ENCODE measurements at regions not wholly inside any gene's neighbourhood (a gene's known extent, or its start where the extent isn't known, plus 50 kb on each side); places are given as distances from the start of the nearest gene placed in this dataset.

DNA sequence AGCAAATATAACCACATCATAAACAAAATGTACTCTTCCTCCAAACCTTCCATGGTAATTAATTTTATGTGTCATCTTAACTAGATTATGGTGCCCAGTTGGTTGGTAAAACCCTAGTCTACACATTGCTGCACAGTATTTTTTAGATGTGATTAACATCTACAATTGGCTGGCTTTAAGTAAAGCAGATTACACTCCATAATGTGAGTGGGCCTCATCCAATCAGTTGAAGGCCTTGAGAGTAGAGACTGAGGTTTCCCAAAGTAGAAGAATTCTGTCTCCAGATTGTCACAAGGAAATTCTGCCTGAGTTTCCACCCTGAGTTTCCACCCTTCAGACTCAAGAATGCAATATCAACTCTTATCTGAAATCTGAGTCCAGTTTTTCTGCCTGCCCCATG is 128.4 kb upstream of the USP25 start:
- no peaks in the 10 kb centered on the region for H3K79me1 ChIP-seq (ENCODE audit: low read depth in 1 of 2, low read length in 2 of 2)
- DNase-seq (no peak), ATAC-seq (ENCODE audit: low read depth) (no peak)
- no peak overlapping the region for H4K91ac ChIP-seq (ENCODE audit: insufficient read depth, low read depth, low read length)
- H3K27ac ChIP-seq (ENCODE audit: insufficient read depth, low read length): no peak overlapping the region
- H3K9ac ChIP-seq (ENCODE audit: low read depth, low read length): no peak overlapping the region
- H3K23ac ChIP-seq (ENCODE audit: low read depth, low read length): no peak overlapping the region
- no peak overlapping the region for H2AK9ac ChIP-seq (replicated peaks; ENCODE audit: low read depth, low read length, poor library complexity)
- no peaks in the 10 kb centered on the region for H3K27me3 ChIP-seq (ENCODE audit: control insufficient read depth, insufficient read depth, low read length)
- ChIA-PET CTCF (no interaction called here), POLR2A (ENCODE audit: unreplicated experiment) (no interaction called here)
- no peak overlapping the region for H3K4me2 ChIP-seq (ENCODE audit: low read depth, low read length)
- H2BK15ac ChIP-seq (ENCODE audit: low read depth, low read length): no peak overlapping the region
- H2BK20ac ChIP-seq (ENCODE audit: low read depth, low read length): no peak overlapping the region
- H2BK120ac ChIP-seq (ENCODE audit: low read depth, low read length): no peak overlapping the region
- H3K56ac ChIP-seq (ENCODE audit: extremely low read depth, insufficient read depth, low read length): no peak overlapping the region
- H3K18ac ChIP-seq (ENCODE audit: low read depth, low read length): no peak overlapping the region
- dilution Hi-C loops (cut with HindIII; ENCODE audit: low sequenced_read_pairs, unreplicated experiment) (no loop called here), intact Hi-C loops (cut with micrococcal nuclease) (no loop called here), in situ Hi-C loops (cut with MboI; ENCODE audit: low sequenced_read_pairs) (no loop called here)
- H3K4me3 ChIP-seq (ENCODE audit: insufficient read depth, low read depth, low read length): no peak overlapping the region
- no peak overlapping the region for H2AK5ac ChIP-seq (ENCODE audit: low read depth, low read length)
- H4K5ac ChIP-seq (ENCODE audit: low read depth, low read length): no peak overlapping the region
- H2BK5ac ChIP-seq (ENCODE audit: low read depth, low read length, poor library complexity, severe bottlenecking): no peak overlapping the region
- H3K36me3 ChIP-seq (ENCODE audit: control insufficient read depth, insufficient read depth, low read length): no peaks in the 10 kb centered on the region
- TF ChIP-seq RCOR1 (IDR thresholded peaks at IDR 0.05; ENCODE audit: insufficient replicate concordance, low read length): no peak
- no peak for TF ChIP-seq FOS (IDR thresholded peaks at IDR 0.05; ENCODE audit: low read depth, low read length)
- TF ChIP-seq, protein P1, sequence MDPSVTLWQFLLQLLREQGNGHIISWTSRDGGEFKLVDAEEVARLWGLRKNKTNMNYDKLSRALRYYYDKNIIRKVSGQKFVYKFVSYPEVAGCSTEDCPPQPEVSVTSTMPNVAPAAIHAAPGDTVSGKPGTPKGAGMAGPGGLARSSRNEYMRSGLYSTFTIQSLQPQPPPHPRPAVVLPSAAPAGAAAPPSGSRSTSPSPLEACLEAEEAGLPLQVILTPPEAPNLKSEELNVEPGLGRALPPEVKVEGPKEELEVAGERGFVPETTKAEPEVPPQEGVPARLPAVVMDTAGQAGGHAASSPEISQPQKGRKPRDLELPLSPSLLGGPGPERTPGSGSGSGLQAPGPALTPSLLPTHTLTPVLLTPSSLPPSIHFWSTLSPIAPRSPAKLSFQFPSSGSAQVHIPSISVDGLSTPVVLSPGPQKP (IDR thresholded peaks at IDR 0.05; ENCODE audit: borderline replicate concordance, low read depth, low read length): no peak
- TF ChIP-seq BHLHE40 (IDR thresholded peaks at IDR 0.05; ENCODE audit: low read depth, low read length): no peak
- TF ChIP-seq CHD1 (IDR thresholded peaks at IDR 0.05; ENCODE audit: low read depth, low read length): no peak
- TF ChIP-seq SMC3 (IDR thresholded peaks at IDR 0.05; ENCODE audit: low read depth, low read length): no peak
- no peak for TF ChIP-seq CTCF (conservative IDR thresholded peaks at IDR 0.05; ENCODE audit: low read depth, low read length)
- no peak for TF ChIP-seq CEBPB (IDR thresholded peaks at IDR 0.05; ENCODE audit: low read depth, low read length)
- TF ChIP-seq RFX5 (IDR thresholded peaks at IDR 0.05; ENCODE audit: low read depth, low read length): no peak
- no peak for TF ChIP-seq NFE2L2 (IDR thresholded peaks at IDR 0.05; ENCODE audit: low read depth, low read length)
- TF ChIP-seq MXI1 (IDR thresholded peaks at IDR 0.05; ENCODE audit: borderline replicate concordance, low read depth, low read length): no peak
- no peak for TF ChIP-seq RAD21 (IDR thresholded peaks at IDR 0.05; ENCODE audit: low read length)
- TF ChIP-seq MAZ (IDR thresholded peaks at IDR 0.05; ENCODE audit: borderline replicate concordance, low read depth, low read length): no peak
- TF ChIP-seq MAFK (IDR thresholded peaks at IDR 0.05; ENCODE audit: low read depth, low read length): no peak
- TF ChIP-seq POLR2A (IDR thresholded peaks at IDR 0.05; ENCODE audit: low read depth, low read length): no peak
- TF ChIP-seq, protein P2, sequence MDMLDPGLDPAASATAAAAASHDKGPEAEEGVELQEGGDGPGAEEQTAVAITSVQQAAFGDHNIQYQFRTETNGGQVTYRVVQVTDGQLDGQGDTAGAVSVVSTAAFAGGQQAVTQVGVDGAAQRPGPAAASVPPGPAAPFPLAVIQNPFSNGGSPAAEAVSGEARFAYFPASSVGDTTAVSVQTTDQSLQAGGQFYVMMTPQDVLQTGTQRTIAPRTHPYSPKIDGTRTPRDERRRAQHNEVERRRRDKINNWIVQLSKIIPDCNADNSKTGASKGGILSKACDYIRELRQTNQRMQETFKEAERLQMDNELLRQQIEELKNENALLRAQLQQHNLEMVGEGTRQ (IDR thresholded peaks at IDR 0.05; ENCODE audit: low read depth, low read length): no peak
- no peak overlapping the region for H4K8ac ChIP-seq (ENCODE audit: low read depth in 2 of 2, low read length in 2 of 2)
- H3K14ac ChIP-seq (replicated peaks; ENCODE audit: low read depth, low read length): no peak overlapping the region
- H3K4ac ChIP-seq (ENCODE audit: low read depth, low read length): no peak overlapping the region
- no peaks in the 10 kb centered on the region for H3K9me3 ChIP-seq (ENCODE audit: control insufficient read depth, insufficient read depth, low read length)
- H2AFZ ChIP-seq (replicated peaks; ENCODE audit: low read length, poor library complexity): no peak overlapping the region
- BruUV-seq (replicated peaks): no TSS peak
- H4K20me1 ChIP-seq (ENCODE audit: insufficient read depth, low read length): no peaks in the 10 kb centered on the region
- H3K4me1 ChIP-seq (ENCODE audit: control insufficient read depth, insufficient read depth, low read length): 0 out of 2 replicates have a peak, but pooled peaks cover 2% of the 10 kb centered on the region
- no peaks in the 10 kb centered on the region for H3K9me1 ChIP-seq (ENCODE audit: insufficient read depth, low read length)

Measured in IMR-90 (cell line).